ENCODE measurements at regions not wholly inside any gene's neighbourhood (a gene's known extent, or its start where the extent isn't known, plus 50 kb on each side); places are given as distances from the start of the nearest gene placed in this dataset.

GRCh38 chr3:117080872-117081271, 371.3 kb downstream of the TUSC7 start:
- H4K20me1 ChIP-seq (ENCODE audit: insufficient read depth, low read length): no peaks in the 10 kb centered on the region
- H3K4me2 ChIP-seq (ENCODE audit: low read length): no peak overlapping the region
- no peaks in the 10 kb centered on the region for H3K79me2 ChIP-seq (ENCODE audit: low read length)
- H3K27ac ChIP-seq (ENCODE audit: low read length): no peak overlapping the region
- TF ChIP-seq EZH2phosphoT487 (IDR thresholded peaks at IDR 0.05; ENCODE audit: low read depth): no peak
- TF ChIP-seq, protein P1, sequence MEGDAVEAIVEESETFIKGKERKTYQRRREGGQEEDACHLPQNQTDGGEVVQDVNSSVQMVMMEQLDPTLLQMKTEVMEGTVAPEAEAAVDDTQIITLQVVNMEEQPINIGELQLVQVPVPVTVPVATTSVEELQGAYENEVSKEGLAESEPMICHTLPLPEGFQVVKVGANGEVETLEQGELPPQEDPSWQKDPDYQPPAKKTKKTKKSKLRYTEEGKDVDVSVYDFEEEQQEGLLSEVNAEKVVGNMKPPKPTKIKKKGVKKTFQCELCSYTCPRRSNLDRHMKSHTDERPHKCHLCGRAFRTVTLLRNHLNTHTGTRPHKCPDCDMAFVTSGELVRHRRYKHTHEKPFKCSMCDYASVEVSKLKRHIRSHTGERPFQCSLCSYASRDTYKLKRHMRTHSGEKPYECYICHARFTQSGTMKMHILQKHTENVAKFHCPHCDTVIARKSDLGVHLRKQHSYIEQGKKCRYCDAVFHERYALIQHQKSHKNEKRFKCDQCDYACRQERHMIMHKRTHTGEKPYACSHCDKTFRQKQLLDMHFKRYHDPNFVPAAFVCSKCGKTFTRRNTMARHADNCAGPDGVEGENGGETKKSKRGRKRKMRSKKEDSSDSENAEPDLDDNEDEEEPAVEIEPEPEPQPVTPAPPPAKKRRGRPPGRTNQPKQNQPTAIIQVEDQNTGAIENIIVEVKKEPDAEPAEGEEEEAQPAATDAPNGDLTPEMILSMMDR (IDR thresholded peaks at IDR 0.05; ENCODE audit: low read depth, low read length): no peak
- no peaks in the 10 kb centered on the region for H3K36me3 ChIP-seq (replicated peaks; ENCODE audit: low read depth, low read length)
- no peak overlapping the region for H2AFZ ChIP-seq (ENCODE audit: low read depth, low read length)
- no peaks in the 10 kb centered on the region for H3K9me3 ChIP-seq (ENCODE audit: insufficient read depth, low read length)
- no peaks in the 10 kb centered on the region for H3K4me1 ChIP-seq (ENCODE audit: low read length)
- H3K27me3 ChIP-seq (ENCODE audit: low read depth, low read length): no peaks in the 10 kb centered on the region
- H3K4me3 ChIP-seq (ENCODE audit: low read length): no peak overlapping the region
- H3K9ac ChIP-seq (ENCODE audit: low read length): no peak overlapping the region

DNA sequence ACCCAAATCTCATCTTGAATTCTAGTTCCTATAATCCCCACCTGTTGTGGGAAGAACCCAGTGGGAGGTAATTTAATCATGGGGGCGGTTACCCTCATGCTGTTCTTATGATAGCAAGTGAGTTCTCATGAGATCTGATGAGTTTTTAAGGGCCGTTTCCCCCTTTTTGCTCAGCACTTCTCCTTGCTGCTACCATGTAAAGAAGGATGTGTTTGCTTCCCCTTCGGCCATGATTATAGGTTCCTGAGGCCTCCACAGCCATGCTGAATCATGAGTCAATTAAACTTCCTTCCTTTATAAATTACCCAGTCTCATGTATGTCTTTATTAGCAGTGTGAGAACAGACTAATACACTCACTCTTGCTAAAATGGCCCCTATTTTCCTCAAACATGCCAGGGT, 374.7 kb downstream of the TUSC7 start:
- no peaks in the 10 kb centered on the region for H3K9me3 ChIP-seq (ENCODE audit: insufficient read depth, low read length)
- no peak overlapping the region for H2AFZ ChIP-seq (ENCODE audit: low read depth, low read length)
- H3K27ac ChIP-seq (ENCODE audit: low read length): no peak overlapping the region
- no peaks in the 10 kb centered on the region for H3K79me2 ChIP-seq (ENCODE audit: low read length)
- H3K4me3 ChIP-seq (ENCODE audit: low read length): no peak overlapping the region
- no peak overlapping the region for H3K9ac ChIP-seq (ENCODE audit: low read length)
- H3K36me3 ChIP-seq (replicated peaks; ENCODE audit: low read depth, low read length): no peaks in the 10 kb centered on the region
- no peak overlapping the region for H3K4me2 ChIP-seq (ENCODE audit: low read length)
- H4K20me1 ChIP-seq (ENCODE audit: insufficient read depth, low read length): no peaks in the 10 kb centered on the region
- no peak for TF ChIP-seq EZH2phosphoT487 (IDR thresholded peaks at IDR 0.05; ENCODE audit: low read depth)
- TF ChIP-seq, protein P1 (IDR thresholded peaks at IDR 0.05; ENCODE audit: low read depth, low read length): no peak
- no peaks in the 10 kb centered on the region for H3K27me3 ChIP-seq (ENCODE audit: low read depth, low read length)
- H3K4me1 ChIP-seq (ENCODE audit: low read length): no peaks in the 10 kb centered on the region

GRCh38 chr3:117084739-117085270, 375.2 kb downstream of the TUSC7 start:
- no peak overlapping the region for H3K9ac ChIP-seq (ENCODE audit: low read length)
- no peaks in the 10 kb centered on the region for H3K9me3 ChIP-seq (ENCODE audit: insufficient read depth, low read length)
- no peaks in the 10 kb centered on the region for H3K36me3 ChIP-seq (replicated peaks; ENCODE audit: low read depth, low read length)
- H3K4me1 ChIP-seq (ENCODE audit: low read length): no peaks in the 10 kb centered on the region
- H3K27ac ChIP-seq (ENCODE audit: low read length): no peak overlapping the region
- H3K27me3 ChIP-seq (ENCODE audit: low read depth, low read length): no peaks in the 10 kb centered on the region
- H3K79me2 ChIP-seq (ENCODE audit: low read length): no peaks in the 10 kb centered on the region
- TF ChIP-seq EZH2phosphoT487 (IDR thresholded peaks at IDR 0.05; ENCODE audit: low read depth): no peak
- no peak overlapping the region for H3K4me3 ChIP-seq (ENCODE audit: low read length)
- no peak overlapping the region for H2AFZ ChIP-seq (ENCODE audit: low read depth, low read length)
- H4K20me1 ChIP-seq (ENCODE audit: insufficient read depth, low read length): no peaks in the 10 kb centered on the region
- no peak overlapping the region for H3K4me2 ChIP-seq (ENCODE audit: low read length)

- H3K9ac ChIP-seq (ENCODE audit: low read length): no peak overlapping the region
Measured at GRCh38 chr3:117091676-117092075, 382.1 kb downstream of the TUSC7 start.

More at GRCh38 chr3:117091676-117092075, 382.1 kb downstream of the TUSC7 start:
- H2AFZ ChIP-seq (ENCODE audit: low read depth, low read length): no peak overlapping the region
- no peak overlapping the region for H3K4me2 ChIP-seq (ENCODE audit: low read length)
- H3K4me3 ChIP-seq (ENCODE audit: low read length): no peak overlapping the region
- H3K79me2 ChIP-seq (ENCODE audit: low read length): no peaks in the 10 kb centered on the region
- TF ChIP-seq, protein P1 (IDR thresholded peaks at IDR 0.05; ENCODE audit: low read depth, low read length): no peak
- no peak for TF ChIP-seq EZH2phosphoT487 (IDR thresholded peaks at IDR 0.05; ENCODE audit: low read depth)
- no peaks in the 10 kb centered on the region for H4K20me1 ChIP-seq (ENCODE audit: insufficient read depth, low read length)
- no peaks in the 10 kb centered on the region for H3K9me3 ChIP-seq (ENCODE audit: insufficient read depth, low read length)
- no peak overlapping the region for H3K27ac ChIP-seq (ENCODE audit: low read length)
- H3K36me3 ChIP-seq (replicated peaks; ENCODE audit: low read depth, low read length): no peaks in the 10 kb centered on the region
- no peaks in the 10 kb centered on the region for H3K4me1 ChIP-seq (ENCODE audit: low read length)
- no peaks in the 10 kb centered on the region for H3K27me3 ChIP-seq (ENCODE audit: low read depth, low read length)

All from OCI-LY3 (cell line).